ENCODE measurements at regions not wholly inside any gene's neighbourhood (a gene's known extent, or its start where the extent isn't known, plus 50 kb on each side); places are given as distances from the start of the nearest gene placed in this dataset.

- ChIA-PET CTCF (interaction anchor here (1.0 to 4.1 kb wide), 10 partner anchors 11 to 560 kb away, joined by 3 to 25 read pairs (median 5); no protein-coding TSS in a partner anchor), SMC1A (ENCODE audit: uncharacterized antibody, unreplicated experiment) (interaction anchor here (0.7 to 1.9 kb wide), 18 partner anchors 11 to 561 kb away, joined by 3 to 8 read pairs (median 4); no protein-coding TSS in a partner anchor), RAD21 (ENCODE audit: unreplicated experiment) (interaction anchor here (0.9 to 1.3 kb wide), 8 partner anchors 20 to 665 kb away, joined by 3 to 5 read pairs (median 3); no protein-coding TSS in a partner anchor), POLR2A (interaction anchor here (0.6 to 1.6 kb wide), 3 partner anchors 16 to 441 kb away, joined by 3 to 6 read pairs (median 4); no protein-coding TSS in a partner anchor)
- in situ Hi-C loops (cut with MboI) (no loop called here), intact Hi-C loops (cut with micrococcal nuclease; ENCODE audit: unreplicated experiment) (no loop called here)
- Histone ChIP-seq H3K4me1 (ENCODE audit: control insufficient read depth, insufficient read depth, low read length) (peaks cover 54% of the 10 kb centered on the region), H3K27me3 (replicated peaks in 1 of 2; ENCODE audit: control insufficient read depth in 2 of 2, insufficient read depth in 2 of 2, low read length in 1 of 2) (no peaks in the 10 kb centered on the region), H3K9ac (ENCODE audit: control insufficient read depth, insufficient read depth, low read length) (no peak overlapping the region), H3K36me3 (ENCODE audit: control insufficient read depth in 2 of 2, insufficient read depth in 2 of 2, low read length in 1 of 2) (no peaks in the 10 kb centered on the region), H2AFZ (ENCODE audit: control insufficient read depth, low read depth, low read length) (peak overlapping the region; percentile 46), H3K79me2 (ENCODE audit: control insufficient read depth, insufficient read depth, low read length) (no peaks in the 10 kb centered on the region), H3K27ac (ENCODE audit: control insufficient read depth, insufficient read depth) (peak overlapping the region; percentile 35; the same call in 1 of the 2 replicates), H4K20me1 (ENCODE audit: control insufficient read depth, insufficient read depth) (no peaks in the 10 kb centered on the region), H3K4me3 (no peak overlapping the region), H3K4me2 (ENCODE audit: control insufficient read depth, insufficient read depth) (0 out of 2 replicates have a peak overlapping the region, but pooled peaks have one; percentile 8), H3K9me3 (replicated peaks; ENCODE audit: control insufficient read depth, insufficient read depth, low read length) (no peaks in the 10 kb centered on the region; the same call in none of the 3 replicates)
- BruUV-seq (replicated peaks) = no TSS peak
- ATAC-seq = peak; percentile 72
- no peak for DNase-seq (ENCODE audit: low read depth, low spot score)
- WGBS (ENCODE audit: insufficient coverage, insufficient replicate concordance, low lambda C conversion rate, missing lambda C conversion rate) = 82% methylated on average over 1 of the region's 1 CpG
- FAIRE-seq = no peak
- TF ChIP-seq WRNIP1 (IDR thresholded peaks at IDR 0.05; ENCODE audit: borderline replicate concordance, low read depth, low read length) = no peak
- 0 out of 2 replicates have a peak, but pooled peaks have one; percentile 56 for TF ChIP-seq ATF2 (IDR thresholded peaks at IDR 0.05; ENCODE audit: low read length)
- TF ChIP-seq PML (IDR thresholded peaks at IDR 0.05; ENCODE audit: low read length) = no peak
- TF ChIP-seq SUPT20H (IDR thresholded peaks at IDR 0.05; ENCODE audit: borderline replicate concordance, control insufficient read depth, low read depth, low read length) = no peak
- TF ChIP-seq IRF3 (IDR thresholded peaks at IDR 0.05) = no peak
- TF ChIP-seq FOXK2 (IDR thresholded peaks at IDR 0.05) = no peak
- TF ChIP-seq ZBED1 (IDR thresholded peaks at IDR 0.05; ENCODE audit: borderline replicate concordance) = 0 out of 2 replicates have a peak, but pooled peaks have one; percentile 42
- TF ChIP-seq NR2C1 (IDR thresholded peaks at IDR 0.05) = no peak
- TF ChIP-seq YY1 (IDR thresholded peaks at IDR 0.05; ENCODE audit: low read depth, low read length) = 0 out of 2 replicates have a peak, but pooled peaks have one; percentile 12
- TF ChIP-seq NFIC (IDR thresholded peaks at IDR 0.05; ENCODE audit: low read depth, low read length) = peak; percentile 37; the same call in 1 of the 2 replicates
- no peak for TF ChIP-seq ZZZ3 (IDR thresholded peaks at IDR 0.05; ENCODE audit: control insufficient read depth, insufficient read length, low read depth)
- no peak for TF ChIP-seq CBX3 (IDR thresholded peaks at IDR 0.05; ENCODE audit: borderline replicate concordance, low read depth)
- no peak for TF ChIP-seq TARDBP (IDR thresholded peaks at IDR 0.05; ENCODE audit: borderline replicate concordance)
- no peak for TF ChIP-seq ZNF207 (IDR thresholded peaks at IDR 0.05; ENCODE audit: borderline replicate concordance)
- no peak for TF ChIP-seq CUX1 (IDR thresholded peaks at IDR 0.05; ENCODE audit: insufficient replicate concordance, low read depth, low read length)
- no peak for TF ChIP-seq SRF (IDR thresholded peaks at IDR 0.05; ENCODE audit: low read depth in 2 of 2, low read length in 2 of 2)
- no peak for TF ChIP-seq MTA3 (IDR thresholded peaks at IDR 0.05; ENCODE audit: borderline replicate concordance, low read length)
- peak; percentile 63; the same call in 1 of the 2 replicates for TF ChIP-seq CBFB (IDR thresholded peaks at IDR 0.05; ENCODE audit: low read depth)
- no peak for TF ChIP-seq GABPA (IDR thresholded peaks at IDR 0.05; ENCODE audit: low read depth)
Observed at GRCh38 chr6:137637121-137637520, 142.9 kb upstream of the OLIG3 start.
